NCI-H2227 (cell line): ENCODE measurements at regions not wholly inside any gene's neighbourhood (a gene's known extent, or its start where the extent isn't known, plus 50 kb on each side); places are given as distances from the start of the nearest gene placed in this dataset.
"Not testable (repeated sequence)": the region's sequence is repeated elsewhere in the genome, so short reads cannot be mapped to it uniquely, and the experiment has no call there.

Source experiments
- DNase-seq: peaks from one replicate; lab custom pipeline; 2025; ENCODE audit not compliant: unreplicated experiment; lab: John Stamatoyannopoulos, UW

DNA sequence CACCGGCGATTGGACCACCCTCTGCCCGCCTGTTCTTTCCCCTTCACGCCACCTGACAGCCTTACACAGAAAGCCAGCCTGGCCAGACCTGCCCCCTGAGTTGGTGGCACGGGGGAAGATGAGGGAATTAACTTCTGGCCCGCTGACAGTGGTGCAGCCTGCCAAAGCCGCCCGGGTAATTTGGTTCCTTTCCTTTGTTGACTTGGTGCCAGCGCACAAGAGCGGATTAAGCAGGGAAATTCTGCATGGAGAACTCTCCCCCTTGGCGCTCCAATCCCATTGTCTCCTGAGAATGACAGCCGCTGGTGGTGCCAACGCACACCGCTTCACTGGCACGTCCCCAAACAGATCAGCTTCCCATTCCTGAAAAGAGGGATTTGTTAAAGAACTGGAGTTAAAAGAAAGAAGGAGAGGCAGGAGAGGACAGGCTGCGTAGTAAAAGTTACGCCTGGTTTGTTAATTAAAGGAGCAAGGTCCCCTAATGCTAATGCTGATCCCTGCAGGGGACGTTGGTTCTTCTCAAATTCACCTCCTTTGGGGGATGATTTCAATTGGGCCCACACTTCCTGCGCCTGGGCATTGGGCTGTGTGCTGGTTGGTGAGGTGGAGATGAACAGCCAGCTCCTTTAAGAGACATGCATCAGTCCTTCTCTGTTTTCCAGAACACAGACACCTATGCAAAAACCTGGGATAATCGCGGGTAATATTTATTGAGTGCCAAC, 286.8 kb downstream of the MYCN start:
- peak; percentile 43 for DNase-seq

DNA sequence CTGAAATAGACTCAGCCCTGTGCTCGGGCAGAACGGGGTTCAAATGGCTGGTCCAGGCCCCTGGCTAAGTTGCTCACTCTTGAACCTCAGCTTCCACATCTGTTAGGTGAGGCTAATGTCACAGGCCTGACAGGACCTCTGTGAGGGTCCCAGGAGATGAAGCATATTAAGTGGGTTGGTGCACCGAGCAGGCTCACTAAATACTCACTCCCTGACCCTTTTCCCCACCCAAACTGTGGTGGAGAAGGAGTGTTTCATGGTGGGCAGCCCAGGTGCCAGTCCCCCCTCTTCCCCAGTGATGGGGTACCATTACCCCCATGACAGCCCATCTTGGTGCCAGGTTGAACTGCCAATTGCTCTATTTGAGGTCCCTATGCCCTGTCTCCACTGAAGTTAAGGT, 286.0 kb downstream of the MYCN start:
- DNase-seq: no peak

DNA sequence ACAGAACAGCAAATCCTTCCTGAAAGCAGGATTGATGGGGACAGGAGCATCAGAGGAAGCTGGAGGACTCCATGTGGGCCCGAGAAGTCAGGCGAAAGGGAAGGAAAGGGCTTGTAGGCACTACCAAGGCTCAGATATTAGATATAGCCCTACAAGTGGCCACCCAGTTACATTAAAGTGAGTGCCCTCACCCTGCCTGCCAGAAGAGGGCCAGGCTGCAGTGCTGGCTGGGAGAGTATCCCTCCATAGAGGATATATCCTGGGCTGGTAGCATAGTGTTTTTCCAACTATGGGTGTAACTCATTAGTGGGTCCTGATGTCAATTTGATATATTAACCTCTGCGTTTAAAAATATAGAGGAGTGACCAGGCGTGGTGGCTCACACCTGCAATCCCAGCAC, 285.2 kb downstream of the MYCN start:
- no peak for DNase-seq

DNA sequence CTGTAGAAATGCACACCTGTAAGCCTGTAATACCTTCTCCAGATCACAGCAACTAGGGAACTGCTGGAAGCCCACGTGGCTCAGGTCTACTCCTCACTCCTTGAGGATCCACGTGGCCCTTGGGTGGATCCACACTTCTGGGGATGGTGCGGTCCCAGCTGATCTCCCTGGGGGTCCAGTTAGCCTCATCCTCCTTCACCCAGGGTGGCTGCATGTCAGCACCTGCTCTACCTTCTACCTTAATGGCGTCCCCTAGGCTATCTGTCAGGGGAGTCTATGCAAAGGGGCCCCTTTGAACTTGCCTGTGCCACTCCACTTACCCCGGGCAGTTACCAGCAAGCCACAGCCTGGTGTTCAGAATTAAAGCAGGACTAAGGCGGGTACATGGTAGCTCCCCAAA, 284.7 kb downstream of the MYCN start:
- no peak for DNase-seq

DNA sequence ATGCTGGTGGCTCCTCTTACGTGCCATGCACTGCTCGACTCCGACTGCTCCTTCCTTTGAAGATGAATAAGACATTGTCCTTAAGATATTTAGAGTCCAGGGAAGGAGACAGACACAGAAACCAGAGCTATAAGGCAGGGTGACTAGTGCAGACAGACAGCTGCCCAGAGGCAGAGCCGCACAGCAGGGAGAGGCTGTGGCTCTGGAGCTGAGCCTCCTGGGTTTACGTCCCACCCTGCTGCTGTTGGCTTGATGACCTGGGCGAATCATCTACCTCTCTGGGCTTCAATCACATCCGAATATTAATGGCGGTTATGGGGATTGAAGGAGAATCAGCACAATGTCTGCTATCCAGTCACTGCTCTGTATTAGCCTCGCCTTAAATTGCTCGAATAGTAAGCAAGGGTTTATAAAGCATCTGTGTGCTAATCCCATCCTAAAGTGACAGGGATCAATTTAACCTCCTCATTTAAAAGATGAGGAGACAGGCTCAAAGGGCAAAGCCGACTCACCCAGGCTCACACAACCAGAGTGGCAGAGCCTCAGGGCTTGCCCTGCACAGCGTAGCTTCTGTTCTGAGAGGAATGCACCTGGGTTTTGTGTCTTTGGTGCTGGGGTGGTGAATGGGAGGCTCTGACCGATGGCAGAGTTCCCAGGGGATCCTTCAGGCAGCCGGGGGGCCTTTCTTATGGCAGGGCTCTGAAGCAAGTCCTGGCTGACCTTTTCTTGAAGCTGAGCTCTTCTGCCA, 284.1 kb downstream of the MYCN start:
- no peak for DNase-seq

DNA sequence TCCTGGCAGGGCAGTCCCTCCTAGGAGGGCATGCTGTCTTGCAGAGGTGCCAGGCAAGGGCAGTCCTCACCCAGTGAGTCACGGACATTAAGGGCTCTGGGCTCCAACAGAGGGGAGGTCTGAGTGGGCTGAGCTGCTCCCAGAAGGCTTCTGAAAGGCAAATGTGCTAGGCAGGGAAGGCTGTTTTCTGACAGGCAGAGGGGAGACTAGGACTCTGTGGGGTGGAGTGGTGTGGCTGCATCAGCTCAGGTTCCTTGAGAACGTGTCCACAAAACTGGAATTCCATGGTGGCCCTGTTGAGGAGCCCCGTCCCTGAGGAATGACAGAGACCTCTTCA, 283.5 kb downstream of the MYCN start:
- peak; percentile 53 for DNase-seq

DNA sequence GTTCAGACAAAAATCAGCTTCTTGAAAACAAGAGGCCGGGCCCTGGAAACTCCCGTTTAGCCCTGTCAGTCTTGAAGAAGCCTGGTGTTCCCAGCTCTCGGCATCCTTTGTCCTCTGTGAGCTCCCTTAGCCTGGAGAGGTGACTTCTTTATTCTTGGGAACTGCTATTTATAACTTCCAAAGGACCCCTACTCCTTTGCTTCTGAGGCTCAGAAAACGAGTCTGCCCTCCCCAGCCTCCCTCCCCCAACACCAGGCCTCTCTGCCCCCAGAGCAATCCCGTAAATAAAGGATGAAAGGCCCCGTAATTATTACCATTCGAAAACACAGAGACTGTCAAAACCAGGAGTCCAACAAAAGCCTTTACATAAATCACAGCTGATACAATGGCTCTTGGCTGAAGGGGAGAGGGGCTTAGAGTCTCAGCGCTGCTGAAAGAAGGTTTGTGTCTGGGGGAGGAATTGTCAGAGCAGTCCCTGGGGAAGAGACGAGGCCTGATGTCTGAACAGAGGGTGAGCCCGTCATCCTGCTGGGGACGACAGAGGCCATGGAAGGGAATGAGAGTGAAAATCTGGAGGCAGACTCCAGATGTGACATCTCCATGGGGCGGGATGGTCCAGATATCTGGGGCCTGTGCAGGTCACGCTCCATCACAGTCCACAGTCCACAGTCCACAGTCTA, 283.0 kb downstream of the MYCN start:
- peak; percentile 85 for DNase-seq

DNA sequence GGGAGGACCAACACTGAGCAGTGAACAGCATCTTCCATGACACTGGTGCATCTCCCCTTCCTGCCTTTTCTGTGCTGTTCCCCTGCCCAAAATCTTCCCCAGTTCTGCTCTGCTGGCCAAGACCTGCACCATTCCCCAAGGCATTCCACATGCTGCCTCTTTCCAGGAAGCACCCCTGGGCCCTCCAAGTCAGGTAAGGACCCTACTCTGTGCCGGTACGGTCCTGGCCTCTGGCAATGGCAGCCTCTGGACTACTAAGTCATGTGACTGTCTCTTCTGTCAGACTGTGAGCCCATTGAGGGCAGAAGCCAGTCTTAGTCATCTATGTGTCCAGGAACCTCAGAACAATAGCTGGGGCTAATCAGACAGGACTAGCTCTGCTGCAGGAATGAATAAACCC, 282.0 kb downstream of the MYCN start:
- DNase-seq: no peak

DNA sequence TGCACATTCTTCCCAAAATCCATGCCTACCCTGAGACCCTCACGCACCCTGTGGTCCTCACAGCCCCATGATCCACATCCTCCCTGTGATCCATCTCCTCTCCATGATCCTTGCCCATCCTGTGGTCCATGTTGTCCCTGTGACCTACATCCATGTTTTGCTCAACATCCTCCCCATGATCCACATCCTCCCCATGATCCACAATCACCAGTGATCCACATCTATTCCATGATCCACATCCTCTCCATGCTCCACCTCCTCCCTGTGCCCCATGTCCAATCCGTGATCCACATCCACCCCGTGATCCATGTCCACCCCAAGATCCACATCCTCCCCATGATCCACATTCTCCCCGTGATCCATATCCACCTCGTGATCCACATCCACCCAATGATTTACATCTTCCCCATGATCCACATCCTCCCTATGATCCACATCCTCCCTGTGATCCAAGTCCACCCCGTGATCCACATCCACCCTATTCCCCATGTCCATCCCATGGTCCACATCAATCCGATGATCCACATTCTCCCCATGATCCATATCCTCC, 281.2 kb downstream of the MYCN start:
- DNase-seq: no peak

DNA sequence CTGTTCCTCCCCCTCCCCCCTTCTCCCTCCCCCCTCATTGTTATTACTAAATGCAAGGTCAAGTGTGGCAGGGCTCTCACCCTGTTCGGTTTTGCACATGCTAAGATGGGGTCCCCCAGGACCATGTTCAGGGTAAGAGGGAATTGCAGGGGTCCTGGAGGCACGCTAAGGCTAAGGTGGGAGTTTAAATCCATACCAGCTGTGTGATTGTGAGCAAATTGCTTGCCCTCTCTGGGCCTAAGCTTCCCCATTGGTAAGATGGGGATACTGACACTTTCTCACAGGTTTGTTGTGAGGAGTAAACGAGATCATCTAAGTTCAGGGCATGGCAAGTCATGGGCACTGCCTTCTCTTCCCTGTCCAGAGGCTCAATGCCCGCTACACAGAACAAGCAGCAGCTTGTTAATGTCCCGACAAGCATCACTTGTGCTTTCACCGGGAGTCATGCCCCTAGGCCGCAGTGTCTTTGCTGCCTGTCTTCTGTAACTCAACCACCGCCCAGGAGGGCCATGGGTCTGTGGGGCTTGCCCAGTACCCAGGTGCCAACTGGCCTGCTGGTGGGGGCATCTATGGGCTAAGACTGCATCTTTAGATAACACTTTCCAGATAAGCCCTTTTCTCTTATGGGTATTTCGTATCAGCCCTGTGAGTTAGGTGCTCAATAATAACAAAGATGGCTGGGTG, 279.1 kb downstream of the MYCN start:
- DNase-seq: no peak

DNA sequence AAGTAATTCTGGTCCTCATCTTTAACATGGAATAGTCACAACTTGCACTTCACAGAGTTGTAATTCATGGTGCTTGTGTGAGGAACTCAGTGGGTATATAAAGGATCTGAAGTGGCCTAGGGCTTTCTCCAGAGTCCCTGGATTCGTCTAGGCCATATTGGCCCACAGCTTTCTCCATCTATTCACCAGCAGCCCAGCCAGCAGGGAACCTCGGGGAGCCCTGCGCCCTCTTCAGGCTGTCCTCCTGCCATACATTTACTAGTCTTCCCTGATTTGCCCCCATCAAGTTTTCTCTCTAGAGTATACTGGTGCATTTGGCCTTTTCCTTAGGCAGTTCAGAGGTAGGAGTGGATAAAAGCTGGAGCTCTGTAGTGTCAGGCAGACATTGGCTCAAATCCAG, 278.3 kb downstream of the MYCN start:
- peak; percentile 11 for DNase-seq

DNA sequence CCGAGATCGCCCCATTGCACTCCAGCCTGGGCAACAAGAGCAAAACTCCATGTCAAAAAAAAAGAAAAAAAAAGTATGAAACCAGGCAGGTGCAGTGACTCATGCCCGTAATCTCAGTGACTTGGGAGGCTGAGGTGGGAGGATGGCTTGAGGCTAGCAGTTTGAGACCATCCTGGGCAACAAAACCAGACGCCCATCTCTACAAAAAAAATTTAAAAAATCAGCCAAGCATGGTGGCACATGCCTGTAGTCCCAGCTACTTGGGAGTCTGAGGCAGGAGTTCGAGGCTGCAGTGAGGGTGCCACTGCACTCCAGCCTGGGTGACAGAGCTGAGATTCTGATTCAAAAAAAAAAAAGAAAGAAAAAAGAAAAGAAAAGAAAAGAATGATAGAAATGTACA, 277.8 kb downstream of the MYCN start:
- no peak for DNase-seq

DNA sequence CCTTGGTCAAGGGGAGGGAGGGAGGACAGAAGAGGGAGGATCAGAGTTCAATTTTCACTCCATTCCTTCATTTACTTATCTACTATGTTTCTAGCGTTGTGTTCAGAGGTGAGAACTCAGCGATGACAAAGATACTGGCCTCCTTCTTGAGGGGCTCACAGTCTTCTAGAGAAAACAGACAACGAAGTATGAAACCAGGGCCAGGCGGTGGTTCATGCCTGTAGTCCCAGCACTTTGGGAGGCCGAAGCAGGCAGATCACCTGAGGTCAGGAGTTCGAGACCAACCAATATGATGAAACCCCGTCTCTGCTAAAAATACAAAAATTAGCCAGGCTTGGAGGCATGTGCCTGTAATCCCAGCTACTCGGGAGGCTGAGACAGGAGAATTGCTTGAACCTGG, 277.4 kb downstream of the MYCN start:
- not testable (repeated sequence) for DNase-seq

DNA sequence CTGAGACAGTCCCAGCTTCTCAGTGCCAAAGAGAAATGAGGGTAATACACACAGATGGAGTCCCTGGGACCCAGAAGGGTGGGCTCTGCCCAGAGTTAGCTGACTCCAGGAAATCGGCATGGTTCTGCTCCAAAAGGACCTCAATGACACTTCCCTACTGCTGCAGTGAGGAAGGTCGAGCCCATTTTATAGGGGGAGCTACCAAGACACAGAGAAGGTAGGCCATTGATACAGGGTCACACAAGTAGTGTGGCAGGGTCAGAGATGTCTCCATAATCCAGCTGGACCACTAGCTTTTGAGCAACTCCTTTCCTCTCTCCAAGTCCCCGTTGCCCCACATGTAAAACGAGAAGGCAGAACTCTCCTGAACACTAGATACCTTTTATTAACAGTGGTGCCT, 276.9 kb downstream of the MYCN start:
- DNase-seq: no peak

DNA sequence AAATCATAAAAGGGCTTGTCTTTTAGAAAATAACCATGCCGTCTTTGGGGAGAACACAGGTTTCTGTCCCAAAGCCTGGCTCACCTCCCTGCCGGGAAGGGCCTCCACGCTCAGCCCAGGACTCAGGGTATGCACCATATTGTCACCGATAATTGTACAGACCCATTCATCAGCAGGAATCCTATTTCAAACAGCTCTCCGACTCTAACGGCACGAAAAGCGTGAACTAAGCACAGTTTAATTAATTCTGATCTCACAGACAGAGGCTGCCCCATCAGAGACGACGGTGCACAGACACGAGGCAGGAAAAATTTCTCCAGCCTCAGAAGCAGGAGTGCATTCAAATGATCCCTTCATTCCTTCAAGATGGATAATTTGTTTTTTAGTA, 276.2 kb downstream of the MYCN start:
- no peak for DNase-seq

DNA sequence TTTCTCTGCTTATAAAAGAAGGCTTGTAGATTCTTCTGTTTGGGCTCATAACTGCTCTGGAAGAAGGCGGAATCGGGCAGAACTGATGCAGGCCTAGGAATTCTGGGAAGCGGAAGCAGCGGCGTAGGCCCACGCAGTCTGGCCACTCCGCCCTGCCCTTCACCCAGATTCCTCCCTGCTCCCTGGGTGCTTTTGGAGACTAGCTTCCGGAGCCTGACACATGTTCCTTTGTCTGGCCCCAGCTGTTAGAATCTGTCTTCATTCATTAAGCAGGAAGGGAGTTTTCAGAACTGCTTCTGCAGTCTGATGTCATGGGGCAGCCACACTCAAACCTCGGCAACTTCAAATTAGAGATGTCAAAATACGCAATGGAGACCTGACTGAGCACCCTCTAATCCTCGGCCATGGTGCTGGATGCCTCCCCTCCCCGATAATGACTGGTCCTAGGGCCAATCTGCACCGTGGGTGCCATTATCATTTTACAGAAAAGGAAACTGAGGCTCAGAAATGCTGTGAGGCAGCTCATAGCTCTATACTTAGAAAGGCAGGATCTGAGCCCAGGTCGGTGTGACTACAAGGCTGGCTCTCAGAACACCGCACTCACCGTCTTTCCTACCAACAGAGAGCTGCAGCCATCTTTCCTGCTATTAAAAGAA, 275.7 kb downstream of the MYCN start:
- no peak for DNase-seq

DNA sequence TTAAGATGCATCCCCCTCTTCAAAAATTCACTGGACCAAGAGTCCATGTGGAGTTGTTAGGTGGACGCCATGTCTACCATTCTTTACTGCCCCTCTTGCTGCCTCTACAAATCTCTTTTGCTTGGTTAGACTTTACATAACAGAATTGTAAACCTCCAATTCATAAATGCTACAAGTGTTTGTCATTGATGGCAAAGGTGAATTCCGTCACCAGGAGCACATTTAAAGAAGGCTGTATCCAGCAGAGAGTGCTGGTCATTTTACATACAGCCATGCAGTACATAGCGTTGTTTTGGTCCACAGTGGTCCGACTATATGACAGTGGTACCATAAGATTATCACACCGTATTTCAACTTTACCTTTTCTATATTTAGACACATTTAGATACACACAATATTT, 274.5 kb downstream of the MYCN start:
- DNase-seq: no peak

DNA sequence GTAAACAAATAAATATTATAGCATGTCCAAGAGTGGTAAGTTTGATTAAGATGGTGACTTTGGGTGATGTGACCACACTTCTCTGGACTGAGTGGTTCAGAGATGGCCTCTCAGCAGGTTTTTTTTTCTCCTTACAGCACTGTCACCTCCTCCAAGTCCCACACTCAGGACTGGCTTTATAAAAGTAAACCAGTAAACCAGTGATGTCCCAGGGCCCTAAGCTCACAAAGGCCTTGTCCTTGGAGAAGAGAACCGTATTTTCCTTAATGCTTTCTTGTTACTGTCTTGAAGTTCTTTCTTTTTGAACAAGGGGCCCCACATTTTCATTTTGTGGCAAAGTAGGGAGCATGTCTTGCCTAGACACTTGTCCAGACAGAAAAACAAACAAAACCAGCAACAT, 274.0 kb downstream of the MYCN start:
- DNase-seq: no peak

DNA sequence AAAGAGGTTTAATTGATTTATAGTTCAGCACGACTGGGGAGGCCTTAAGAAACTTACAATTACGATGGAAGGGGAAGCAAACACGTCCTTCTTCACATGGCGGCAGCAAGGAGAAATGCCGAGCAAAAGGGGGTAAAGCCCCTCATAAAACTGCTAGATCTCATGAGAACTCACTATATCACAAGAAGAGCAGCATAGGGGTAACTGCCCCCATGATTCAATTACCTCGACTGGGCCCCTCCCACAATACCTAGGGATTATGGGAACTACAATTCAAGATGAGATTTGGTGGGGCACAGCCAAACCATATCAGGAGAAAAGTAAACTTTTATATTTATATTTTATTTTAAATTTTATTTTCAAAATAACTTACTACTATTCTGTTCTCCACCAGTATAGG, 272.0 kb downstream of the MYCN start:
- no peak for DNase-seq

DNA sequence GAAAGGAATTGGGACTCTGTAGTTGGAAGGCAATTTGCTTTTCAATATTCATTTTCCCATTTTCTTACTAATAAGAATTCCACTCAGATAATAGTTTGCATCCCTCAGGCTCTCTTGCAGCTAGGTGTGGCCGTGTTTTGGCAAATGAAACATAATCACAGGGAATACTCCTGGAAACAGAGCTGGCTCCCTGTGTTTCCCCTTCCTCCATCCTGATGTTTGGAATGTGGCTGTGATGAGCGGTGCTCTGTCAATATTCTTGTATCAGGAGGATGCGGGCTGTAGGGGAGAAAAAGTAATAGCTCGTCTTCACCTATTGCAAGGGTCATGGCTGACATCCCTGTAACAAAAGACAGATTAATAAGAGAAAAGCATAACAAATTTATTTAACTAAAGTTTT, 271.0 kb downstream of the MYCN start:
- no peak for DNase-seq

DNA sequence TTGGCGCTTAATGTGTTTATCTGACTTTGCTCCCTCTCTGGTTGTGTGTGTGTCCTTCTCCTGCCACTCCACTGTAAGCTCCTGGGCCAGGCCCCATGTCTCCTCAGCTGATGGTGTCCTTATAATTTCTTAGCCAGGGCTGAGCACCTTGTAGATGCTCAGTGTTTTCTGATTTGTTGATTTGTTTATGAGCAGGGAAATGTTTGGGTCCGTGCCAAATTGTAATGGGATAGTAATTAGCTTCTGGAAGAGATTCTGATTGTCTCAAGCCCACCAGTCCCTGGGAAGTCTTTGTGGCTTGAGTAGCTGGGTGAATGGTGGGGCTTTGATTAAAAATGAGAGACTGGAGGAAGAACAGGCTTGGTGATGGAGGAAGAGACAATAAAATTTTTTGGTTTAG, 270.5 kb downstream of the MYCN start:
- no peak for DNase-seq
